WTC11 (cell line): ENCODE measurements at regions not wholly inside any gene's neighbourhood (a gene's known extent, or its start where the extent isn't known, plus 50 kb on each side); places are given as distances from the start of the nearest gene placed in this dataset.

Experiments used
- ATAC-seq: fragments of 200-7000 bp; cut with Tn5 transposase; 2 replicates; pipeline ENCODE4 v1.10.0; 2021; ENCODE audit warnings: mild to moderate bottlenecking, moderate library complexity
- CTCF ChIA-PET: fragments of 300-600 bp; sonication (Branson Sonifier 250); formaldehyde crosslinking; loops from one replicate; lab custom pipeline; 2021; ENCODE audit warnings: antibody characterized with exemption; lab: Charles Lee
- POLR2A ChIA-PET: fragments of 350-600 bp; sonication (Branson Sonifier 250); formaldehyde crosslinking; loops from one replicate; lab custom pipeline; 2021; ENCODE audit warnings: antibody characterized with exemption; lab: Charles Lee
- DNase-seq: peaks from one replicate; pipeline ENCODE4 v3.0.0; 2021; ENCODE audit warnings: low spot score
- H3K27ac Mint-ChIP-seq: 2 replicates; pipeline ENCODE4 v1.8.0; 2021; ENCODE audit warnings: mixed read lengths
- H3K27me3 Mint-ChIP-seq: 2 replicates; pipeline ENCODE4 v1.8.0; 2021; ENCODE audit warnings: low read depth, mild to moderate bottlenecking, moderate library complexity, mixed read lengths
- H3K36me3 Mint-ChIP-seq: 2 replicates; pipeline ENCODE4 v1.8.0; 2021; ENCODE audit warnings: mixed read lengths
- H3K4me1 Mint-ChIP-seq: 2 replicates; pipeline ENCODE4 v1.8.0; 2022; ENCODE audit warnings: mixed read lengths
- H3K4me3 Mint-ChIP-seq: 2 replicates; pipeline ENCODE4 v1.8.0; 2021; ENCODE audit warnings: mild to moderate bottlenecking, moderate library complexity, mixed read lengths
- H3K9me3 Mint-ChIP-seq: 2 replicates; pipeline ENCODE4 v1.8.0; 2021; ENCODE audit warnings: mixed read lengths
- AR ChIP-seq: fragments of 250-450 bp; sonication (Bioruptor Pico); IDR thresholded peaks from 2 replicates; pipeline ENCODE4 v1.9.0; 2021; ENCODE audit warnings: mild to moderate bottlenecking
- CTCF ChIP-seq: fragments of 200-600 bp; IDR thresholded peaks from 2 replicates; pipeline ENCODE4 v1.8.0; 2022; ENCODE audit warnings: antibody characterized with exemption
- ESRRA ChIP-seq: sonication (generic); formaldehyde crosslinking; IDR thresholded peaks from 2 replicates; pipeline ENCODE4 v1.8.1; 2022; ENCODE audit warnings: mild to moderate bottlenecking, missing genetic modification reagents, borderline replicate concordance
- FOXJ3 ChIP-seq: sonication (generic); formaldehyde crosslinking; IDR thresholded peaks from 2 replicates; pipeline ENCODE4 v1.9.0; 2021; ENCODE audit warnings: missing genetic modification reagents, mild to moderate bottlenecking, borderline replicate concordance
- NFE2L1 ChIP-seq: sonication (generic); formaldehyde crosslinking; IDR thresholded peaks from 2 replicates; pipeline ENCODE4 v1.8.1; 2023; ENCODE audit warnings: missing genetic modification reagents
- NR2C2 ChIP-seq: sonication (generic); formaldehyde crosslinking; IDR thresholded peaks from 2 replicates; pipeline ENCODE4 v1.8.0; 2022; ENCODE audit warnings: mild to moderate bottlenecking, missing genetic modification reagents
- ZNF138 ChIP-seq: sonication (generic); formaldehyde crosslinking; conservative IDR thresholded peaks from 2 replicates; pipeline ENCODE4 v1.8.1; 2022; ENCODE audit warnings: mild to moderate bottlenecking, moderate library complexity, missing genetic modification reagents
- ZNF317 ChIP-seq: sonication (generic); formaldehyde crosslinking; IDR thresholded peaks from 2 replicates; pipeline ENCODE4 v1.8.1; 2023; ENCODE audit warnings: low read depth, mild to moderate bottlenecking, moderate library complexity, missing genetic modification reagents, borderline replicate concordance
- ZNF671 ChIP-seq: fragments of 250-450 bp; sonication (Bioruptor Pico); IDR thresholded peaks from 2 replicates; pipeline ENCODE4 v1.8.0; 2021; ENCODE audit warnings: mild to moderate bottlenecking
- TF ChIP-seq, protein P1 (sequence below): sonication (generic); formaldehyde crosslinking; IDR thresholded peaks from 2 replicates; pipeline ENCODE4 v1.8.0; 2022; ENCODE audit warnings: missing genetic modification reagents
- TF ChIP-seq, protein P2 (sequence below): fragments of 250-450 bp; sonication (Bioruptor Pico); IDR thresholded peaks from 2 replicates; pipeline ENCODE4 v1.9.0; 2021; ENCODE audit warnings: mild to moderate bottlenecking, borderline replicate concordance

- H3K36me3 Mint-ChIP-seq: no peaks in the 10 kb centered on the region
- peaks cover 28% of the 10 kb centered on the region for H3K4me1 Mint-ChIP-seq
- H3K27ac Mint-ChIP-seq: peak overlapping the region; percentile 24; the same call in 1 of the 2 replicates
- H3K9me3 Mint-ChIP-seq: no peaks in the 10 kb centered on the region
- CTCF ChIA-PET: no interaction called here
- H3K27me3 Mint-ChIP-seq: no peaks in the 10 kb centered on the region
- POLR2A ChIA-PET: no interaction called here
- TF ChIP-seq NR2C2 (CRISPR knock-in tag): no peak
- TF ChIP-seq NFE2L1 (CRISPR knock-in tag): no peak
- no peak for DNase-seq
- ATAC-seq: peak; percentile 84
- no peak overlapping the region for H3K4me3 Mint-ChIP-seq
Measured at GRCh38 chr4:110680265-110680664, 57.4 kb upstream of the PITX2 start.

DNA sequence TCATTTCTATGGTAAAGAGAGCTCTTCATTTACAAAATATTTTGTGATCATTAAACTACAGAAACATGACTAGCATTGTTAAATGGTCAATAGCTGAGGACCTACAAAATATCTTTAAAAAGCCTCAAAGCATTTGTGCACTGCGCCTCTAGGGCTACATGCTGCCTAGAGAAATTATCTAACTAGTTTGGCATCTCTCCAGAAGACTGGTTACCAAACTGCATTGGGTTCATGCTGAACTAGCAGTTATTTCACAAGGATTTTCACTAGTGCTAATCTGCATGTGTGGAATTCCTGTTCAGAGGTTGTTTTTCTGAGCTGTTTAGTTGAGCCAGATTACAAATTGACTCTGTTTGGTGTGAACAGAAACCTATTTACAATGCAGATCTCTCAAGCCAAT is 58.5 kb upstream of the PITX2 start:
- Mint-ChIP-seq H3K4me3 (no peak overlapping the region), H3K27ac (no peak overlapping the region), H3K4me1 (peaks cover 28% of the 10 kb centered on the region), H3K27me3 (no peaks in the 10 kb centered on the region), H3K9me3 (no peaks in the 10 kb centered on the region), H3K36me3 (no peaks in the 10 kb centered on the region)
- CTCF ChIA-PET: no interaction called here
- POLR2A ChIA-PET: interaction anchor here (0.5 kb wide), 1 partner anchor 985 kb away, joined by 4 read pairs; no protein-coding TSS in a partner anchor
- no peak for ATAC-seq
- no peak for DNase-seq
- no peak for TF ChIP-seq AR (CRISPR knock-in tag)
- TF ChIP-seq FOXJ3 (CRISPR knock-in tag): no peak
- TF ChIP-seq ESRRA (CRISPR knock-in tag): no peak
- TF ChIP-seq ZNF671: no peak
- TF ChIP-seq, protein P1, sequence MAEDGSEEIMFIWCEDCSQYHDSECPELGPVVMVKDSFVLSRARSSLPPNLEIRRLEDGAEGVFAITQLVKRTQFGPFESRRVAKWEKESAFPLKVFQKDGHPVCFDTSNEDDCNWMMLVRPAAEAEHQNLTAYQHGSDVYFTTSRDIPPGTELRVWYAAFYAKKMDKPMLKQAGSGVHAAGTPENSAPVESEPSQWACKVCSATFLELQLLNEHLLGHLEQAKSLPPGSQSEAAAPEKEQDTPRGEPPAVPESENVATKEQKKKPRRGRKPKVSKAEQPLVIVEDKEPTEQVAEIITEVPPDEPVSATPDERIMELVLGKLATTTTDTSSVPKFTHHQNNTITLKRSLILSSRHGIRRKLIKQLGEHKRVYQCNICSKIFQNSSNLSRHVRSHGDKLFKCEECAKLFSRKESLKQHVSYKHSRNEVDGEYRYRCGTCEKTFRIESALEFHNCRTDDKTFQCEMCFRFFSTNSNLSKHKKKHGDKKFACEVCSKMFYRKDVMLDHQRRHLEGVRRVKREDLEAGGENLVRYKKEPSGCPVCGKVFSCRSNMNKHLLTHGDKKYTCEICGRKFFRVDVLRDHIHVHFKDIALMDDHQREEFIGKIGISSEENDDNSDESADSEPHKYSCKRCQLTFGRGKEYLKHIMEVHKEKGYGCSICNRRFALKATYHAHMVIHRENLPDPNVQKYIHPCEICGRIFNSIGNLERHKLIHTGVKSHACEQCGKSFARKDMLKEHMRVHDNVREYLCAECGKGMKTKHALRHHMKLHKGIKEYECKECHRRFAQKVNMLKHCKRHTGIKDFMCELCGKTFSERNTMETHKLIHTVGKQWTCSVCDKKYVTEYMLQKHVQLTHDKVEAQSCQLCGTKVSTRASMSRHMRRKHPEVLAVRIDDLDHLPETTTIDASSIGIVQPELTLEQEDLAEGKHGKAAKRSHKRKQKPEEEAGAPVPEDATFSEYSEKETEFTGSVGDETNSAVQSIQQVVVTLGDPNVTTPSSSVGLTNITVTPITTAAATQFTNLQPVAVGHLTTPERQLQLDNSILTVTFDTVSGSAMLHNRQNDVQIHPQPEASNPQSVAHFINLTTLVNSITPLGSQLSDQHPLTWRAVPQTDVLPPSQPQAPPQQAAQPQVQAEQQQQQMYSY (CRISPR knock-in tag): no peak
- TF ChIP-seq ZNF138 (CRISPR knock-in tag): no peak
- TF ChIP-seq CTCF: no peak
- TF ChIP-seq, protein P2, sequence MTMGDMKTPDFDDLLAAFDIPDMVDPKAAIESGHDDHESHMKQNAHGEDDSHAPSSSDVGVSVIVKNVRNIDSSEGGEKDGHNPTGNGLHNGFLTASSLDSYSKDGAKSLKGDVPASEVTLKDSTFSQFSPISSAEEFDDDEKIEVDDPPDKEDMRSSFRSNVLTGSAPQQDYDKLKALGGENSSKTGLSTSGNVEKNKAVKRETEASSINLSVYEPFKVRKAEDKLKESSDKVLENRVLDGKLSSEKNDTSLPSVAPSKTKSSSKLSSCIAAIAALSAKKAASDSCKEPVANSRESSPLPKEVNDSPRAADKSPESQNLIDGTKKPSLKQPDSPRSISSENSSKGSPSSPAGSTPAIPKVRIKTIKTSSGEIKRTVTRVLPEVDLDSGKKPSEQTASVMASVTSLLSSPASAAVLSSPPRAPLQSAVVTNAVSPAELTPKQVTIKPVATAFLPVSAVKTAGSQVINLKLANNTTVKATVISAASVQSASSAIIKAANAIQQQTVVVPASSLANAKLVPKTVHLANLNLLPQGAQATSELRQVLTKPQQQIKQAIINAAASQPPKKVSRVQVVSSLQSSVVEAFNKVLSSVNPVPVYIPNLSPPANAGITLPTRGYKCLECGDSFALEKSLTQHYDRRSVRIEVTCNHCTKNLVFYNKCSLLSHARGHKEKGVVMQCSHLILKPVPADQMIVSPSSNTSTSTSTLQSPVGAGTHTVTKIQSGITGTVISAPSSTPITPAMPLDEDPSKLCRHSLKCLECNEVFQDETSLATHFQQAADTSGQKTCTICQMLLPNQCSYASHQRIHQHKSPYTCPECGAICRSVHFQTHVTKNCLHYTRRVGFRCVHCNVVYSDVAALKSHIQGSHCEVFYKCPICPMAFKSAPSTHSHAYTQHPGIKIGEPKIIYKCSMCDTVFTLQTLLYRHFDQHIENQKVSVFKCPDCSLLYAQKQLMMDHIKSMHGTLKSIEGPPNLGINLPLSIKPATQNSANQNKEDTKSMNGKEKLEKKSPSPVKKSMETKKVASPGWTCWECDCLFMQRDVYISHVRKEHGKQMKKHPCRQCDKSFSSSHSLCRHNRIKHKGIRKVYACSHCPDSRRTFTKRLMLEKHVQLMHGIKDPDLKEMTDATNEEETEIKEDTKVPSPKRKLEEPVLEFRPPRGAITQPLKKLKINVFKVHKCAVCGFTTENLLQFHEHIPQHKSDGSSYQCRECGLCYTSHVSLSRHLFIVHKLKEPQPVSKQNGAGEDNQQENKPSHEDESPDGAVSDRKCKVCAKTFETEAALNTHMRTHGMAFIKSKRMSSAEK: no peak
- TF ChIP-seq ZNF317 (CRISPR knock-in tag): no peak
